ENCODE measurements at regions not wholly inside any gene's neighbourhood (a gene's known extent, or its start where the extent isn't known, plus 50 kb on each side); places are given as distances from the start of the nearest gene placed in this dataset.

- no peak for DNase-seq
Observed at GRCh38 chr7:118085000-118085399, 99.0 kb upstream of the LSM8 start.

GRCh38 chr7:118087126-118087525 is 96.8 kb upstream of the LSM8 start:
- no peak for DNase-seq

GRCh38 chr7:118094044-118094443 is 89.9 kb upstream of the LSM8 start:
- no peak for DNase-seq

GRCh38 chr7:118104812-118105441 is 79.0 kb upstream of the LSM8 start:
- peak; percentile 66 for DNase-seq

- DNase-seq: no peak
Observed at GRCh38 chr7:118109607-118110006, 74.4 kb upstream of the LSM8 start.

GRCh38 chr7:118110178-118110925 is 73.6 kb upstream of the LSM8 start:
- DNase-seq: no peak

GRCh38 chr7:118111347-118111746 is 72.6 kb upstream of the LSM8 start:
- no peak for DNase-seq

GRCh38 chr7:118114175-118114574 is 69.8 kb upstream of the LSM8 start:
- DNase-seq: no peak

- DNase-seq: no peak
Observed at GRCh38 chr7:118129041-118129795, 54.7 kb upstream of the LSM8 start.

- DNase-seq: no peak
Observed at GRCh38 chr7:118132764-118133163, 51.2 kb upstream of the LSM8 start.

Data from NCI-H1105 treated with DMSO at 0.1 percent for 48 hours (cell line).